Adrenal gland (tissue), 9 donors: ENCODE measurements at regions not wholly inside any gene's neighbourhood (a gene's known extent, or its start where the extent isn't known, plus 50 kb on each side); places are given as distances from the start of the nearest gene placed in this dataset.

Source experiments
- DNase-seq, 7 donors: peaks; one replicate each; pipeline ENCODE4 v3.0.0-alpha.2; 2019 to 2020
- H3K27ac ChIP-seq, 5 donors: fragments of 200-600 bp; sonication (generic) in 4 of 5; 1 replicate in 3 of 5; 2 replicates in 2 of 5; pipeline versions ENCODE4 v1.5.1 to v1.8.0; 2016 to 2020; ENCODE audit warnings: mild to moderate bottlenecking in 1 of 5
- H3K27me3 ChIP-seq: fragments of 200-600 bp; 2 replicates; pipeline ENCODE4 v1.8.0; 2021
- H3K36me3 ChIP-seq, 2 donors: fragments of 200-600 bp; replicated peaks in 1 of 2; 1 replicate in 1 of 2; 2 replicates in 1 of 2; pipeline versions ENCODE4 v1.5.1 to v1.8.0; 2018 to 2022
- H3K4me1 ChIP-seq, 2 donors: fragments of 200-600 bp; replicated peaks in 1 of 2; 1 replicate in 1 of 2; 2 replicates in 1 of 2; pipeline versions ENCODE4 v1.5.1 to v1.8.0; 2018 to 2021
- H3K4me3 ChIP-seq, 4 donors: fragments of 200-600 bp; sonication (generic) in 3 of 4; one replicate each; pipeline ENCODE4 v1.5.1; 2016 to 2018
- H3K9me3 ChIP-seq, 3 donors: fragments of 200-600 bp; sonication (generic) in 1 of 3; replicated peaks in 1 of 3; 1 replicate in 2 of 3; 2 replicates in 1 of 3; pipeline versions ENCODE4 v1.5.1 to v1.8.0; 2016 to 2021
- CTCF ChIP-seq, 6 experiments: fragments of 450-650 bp in 4 of 6; fragments of 200-600 bp in 2 of 6; sonication (generic) in 1 of 6; IDR thresholded peaks; 1 replicate in 5 of 6; 2 replicates in 1 of 6; pipeline versions ENCODE4 v1.5.1 to v1.8.0; 2016 to 2021; ENCODE audit warnings: antibody characterized with exemption in 6 of 6, mild to moderate bottlenecking in 2 of 6, moderate library complexity in 1 of 6
- POLR2A ChIP-seq, 2 donors: fragments of 450-650 bp; IDR thresholded peaks; one replicate each; pipeline ENCODE4 v1.6.1; 2017; ENCODE audit warnings: antibody characterized with exemption in 2 of 2, mild to moderate bottlenecking in 2 of 2, moderate library complexity in 1 of 2
- WGBS, 4 donors: extraction: QIAGEN DNeasy Blood & Tissue Kit in 2 of 4; methylation state at CpG; one replicate each; pipeline versions ENCODE4 v1.1.5 to v1.1.7; 2013 to 2017; 5-methylcytosine and 5-hydroxymethylcytosine counted together
- intact Hi-C, 2 donors: fragments of 100-400 bp; cut with DNase I; formaldehyde crosslinking; loops; one replicate each; pipeline versions ENCODE4 v1.14.1 to v1.15.0; 2022 to 2023
- donor health status: healthy with polysubstance abuse.
- donor health status: Bipolar disorder and iron deficiency.
- donor health status: DM: yes; HTN: yes; CAD: no.
- donor health status: DM: no; HTN: no; CAD: no.
- donor health status: DM: no; HTN: no; CAD: no.

- Histone ChIP-seq H3K36me3 (no peaks in the 10 kb centered on the region), H3K9me3 (no peaks in the 10 kb centered on the region), H3K27me3 (no peaks in the 10 kb centered on the region), H3K4me3 (no peak overlapping the region), H3K27ac (no peak overlapping the region), H3K4me1 (no peaks in the 10 kb centered on the region)
- TF ChIP-seq POLR2A (IDR thresholded peaks at IDR 0.05) (no peak), CTCF (IDR thresholded peaks at IDR 0.05) (no peak)
- no peak for DNase-seq
- WGBS, 4 donors = 77 to 92% (median 87%) methylated on average over 3 of the region's 3 CpGs
- intact Hi-C loops = no loop called here
Measured at GRCh38 chr6:163947276-163947675, 532.8 kb downstream of the QKI start.

- WGBS, 4 donors = 81 to 88% (median 85%) methylated on average over 7 of the region's 7 CpGs
- intact Hi-C loops = no loop called here
- Histone ChIP-seq H3K4me3 (no peak overlapping the region), H3K27me3 (no peaks in the 10 kb centered on the region), H3K27ac (no peak overlapping the region), H3K36me3 (no peaks in the 10 kb centered on the region), H3K4me1 (no peaks in the 10 kb centered on the region), H3K9me3 (no peaks in the 10 kb centered on the region)
- TF ChIP-seq POLR2A (IDR thresholded peaks at IDR 0.05) (no peak), CTCF (IDR thresholded peaks at IDR 0.05) (no peak)
- DNase-seq = no peak
Measured at GRCh38 chr6:163946437-163946836, 531.9 kb downstream of the QKI start.

GRCh38 chr6:163945808-163946207 lies 531.3 kb downstream of the QKI start:
- Histone ChIP-seq H3K4me3 (no peak overlapping the region), H3K27ac (no peak overlapping the region), H3K27me3 (no peaks in the 10 kb centered on the region), H3K36me3 (no peaks in the 10 kb centered on the region), H3K9me3 (no peaks in the 10 kb centered on the region), H3K4me1 (no peaks in the 10 kb centered on the region)
- TF ChIP-seq CTCF (IDR thresholded peaks at IDR 0.05) = no peak
- no peak for TF ChIP-seq POLR2A (IDR thresholded peaks at IDR 0.05)
- DNase-seq = no peak
- intact Hi-C loops = no loop called here
- WGBS, 4 donors = 93 to 97% (median 96%) methylated on average over 7 of the region's 7 CpGs

- Histone ChIP-seq H3K36me3 (no peaks in the 10 kb centered on the region), H3K4me1 (no peaks in the 10 kb centered on the region), H3K27ac (no peak overlapping the region), H3K9me3 (no peaks in the 10 kb centered on the region), H3K4me3 (no peak overlapping the region), H3K27me3 (no peaks in the 10 kb centered on the region)
- no peak for DNase-seq
- intact Hi-C loops = no loop called here
- WGBS, 4 donors = 80 to 85% (median 84%) methylated on average over 10 to 11 of the region's 11 CpGs
- TF ChIP-seq POLR2A (IDR thresholded peaks at IDR 0.05) = no peak
- TF ChIP-seq CTCF (IDR thresholded peaks at IDR 0.05) = no peak
Measured at GRCh38 chr6:163944897-163945296, 530.4 kb downstream of the QKI start.
